HG03575 (cell line): ENCODE measurements at regions not wholly inside any gene's neighbourhood (a gene's known extent, or its start where the extent isn't known, plus 50 kb on each side); places are given as distances from the start of the nearest gene placed in this dataset.

Source experiments
- ATAC-seq: cut with Tn5 transposase; IDR thresholded peaks from one replicate; pipeline ENCODE4 v1.9.1; 2021; ENCODE audit not compliant: unreplicated experiment, insufficient number of reproducible peaks, low FRiP score; ENCODE audit errors: extremely low read depth

- ATAC-seq = no peak
Measured at GRCh38 chr7:109745677-109746410, 1176.2 kb downstream of the DNAJB9 start.

- ATAC-seq = no peak
Measured at GRCh38 chr7:109751241-109751640, 1181.6 kb downstream of the DNAJB9 start.

GRCh38 chr7:109752068-109752467 is 1182.4 kb downstream of the DNAJB9 start:
- no peak for ATAC-seq

- ATAC-seq = no peak
Measured at GRCh38 chr7:109757713-109758112, 1188.0 kb downstream of the DNAJB9 start.

- no peak for ATAC-seq
Measured at GRCh38 chr7:109763611-109764010, 1193.9 kb downstream of the DNAJB9 start.

- no peak for ATAC-seq
Measured at GRCh38 chr7:109772161-109772560, 1202.5 kb downstream of the DNAJB9 start.

- ATAC-seq = no peak
Measured at GRCh38 chr7:109782806-109783205, 1213.1 kb downstream of the DNAJB9 start.

- ATAC-seq = no peak
Measured at GRCh38 chr7:109806548-109806947, 1236.9 kb downstream of the DNAJB9 start.

- no peak for ATAC-seq
Measured at GRCh38 chr7:109821156-109821555, 1251.5 kb downstream of the DNAJB9 start.

- no peak for ATAC-seq
Measured at GRCh38 chr7:109834851-109835250, 1256.1 kb upstream of the LRRN3 start.

GRCh38 chr7:109835577-109835976 is 1255.3 kb upstream of the LRRN3 start:
- ATAC-seq = no peak

- ATAC-seq = no peak
Measured at GRCh38 chr7:109836016-109836415, 1254.9 kb upstream of the LRRN3 start.

- ATAC-seq = no peak
Measured at GRCh38 chr7:109842386-109842785, 1248.5 kb upstream of the LRRN3 start.

- no peak for ATAC-seq
Measured at GRCh38 chr7:109844362-109844761, 1246.6 kb upstream of the LRRN3 start.

GRCh38 chr7:109864230-109864629 is 1226.7 kb upstream of the LRRN3 start:
- ATAC-seq = no peak

- ATAC-seq = no peak
Measured at GRCh38 chr7:109868215-109868860, 1222.6 kb upstream of the LRRN3 start.

GRCh38 chr7:109873296-109873695 is 1217.6 kb upstream of the LRRN3 start:
- no peak for ATAC-seq

- no peak for ATAC-seq
Measured at GRCh38 chr7:109879287-109879828, 1211.6 kb upstream of the LRRN3 start.

GRCh38 chr7:109890622-109891021 is 1200.3 kb upstream of the LRRN3 start:
- ATAC-seq = no peak

- no peak for ATAC-seq
Measured at GRCh38 chr7:109893231-109893630, 1197.7 kb upstream of the LRRN3 start.
